ENCODE measurements at regions not wholly inside any gene's neighbourhood (a gene's known extent, or its start where the extent isn't known, plus 50 kb on each side); places are given as distances from the start of the nearest gene placed in this dataset.

GRCh38 chr2:43047187-43047780, 179.1 kb downstream of the ZFP36L2 start:
- WGBS (ENCODE audit: low lambda C conversion rate, missing lambda C conversion rate) = 75% methylated on average over 17 of the region's 17 CpGs
- TF ChIP-seq EZH2phosphoT487 (IDR thresholded peaks at IDR 0.05; ENCODE audit: low read depth, severe bottlenecking, unreplicated experiment) (no peak), CTCF (IDR thresholded peaks at IDR 0.05; ENCODE audit: poor library complexity) (no peak)
- DNase-seq (ENCODE audit: low spot score) = no peak
- peak overlapping the region; percentile 62 for H3K4me2 ChIP-seq
- H2AFZ ChIP-seq = no peak overlapping the region
- H3K27ac ChIP-seq = peak overlapping the region; percentile 91
- H3K4me3 ChIP-seq = no peak overlapping the region
- H3K27me3 ChIP-seq = no peaks in the 10 kb centered on the region
- H3K9me2 ChIP-seq (replicated peaks; ENCODE audit: insufficient read depth) = no peaks in the 10 kb centered on the region
- H3K36me3 ChIP-seq (replicated peaks; ENCODE audit: insufficient read depth, low read depth) = no peaks in the 10 kb centered on the region
- H4K20me1 ChIP-seq (ENCODE audit: insufficient read depth, poor library complexity, severe bottlenecking) = no peaks in the 10 kb centered on the region
- peaks cover 62% of the 10 kb centered on the region for H3K4me1 ChIP-seq (ENCODE audit: insufficient read depth)
- H3K9me3 ChIP-seq (ENCODE audit: low read depth) = no peaks in the 10 kb centered on the region
- H3K79me2 ChIP-seq = no peaks in the 10 kb centered on the region

DNA sequence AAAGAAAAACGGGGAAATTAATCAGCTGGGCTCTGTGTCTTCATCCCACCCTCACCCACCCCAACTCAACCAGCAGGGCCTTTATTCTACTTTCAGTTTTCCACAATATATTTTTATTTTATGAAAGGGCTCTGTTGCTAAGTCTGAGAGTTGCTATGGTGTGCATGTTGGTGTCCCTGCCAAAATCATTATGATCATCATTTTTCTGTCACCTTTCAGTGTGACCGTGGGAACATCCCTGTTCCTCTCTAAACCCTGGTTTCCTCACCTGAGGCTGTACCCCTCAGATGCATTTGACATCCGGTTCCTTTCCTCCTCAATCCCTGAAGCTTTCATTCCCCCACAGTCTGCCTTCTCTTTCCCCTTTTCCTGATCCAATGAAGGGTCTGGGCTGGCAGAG, 180.5 kb downstream of the ZFP36L2 start:
- Histone ChIP-seq H3K9me2 (replicated peaks; ENCODE audit: insufficient read depth) (no peaks in the 10 kb centered on the region), H4K20me1 (ENCODE audit: insufficient read depth, poor library complexity, severe bottlenecking) (no peaks in the 10 kb centered on the region), H3K9me3 (ENCODE audit: low read depth) (no peaks in the 10 kb centered on the region), H3K36me3 (replicated peaks; ENCODE audit: insufficient read depth, low read depth) (no peaks in the 10 kb centered on the region), H3K27ac (peak overlapping the region; percentile 91), H2AFZ (peak overlapping the region; percentile 38), H3K4me3 (no peak overlapping the region), H3K4me1 (ENCODE audit: insufficient read depth) (peaks cover 68% of the 10 kb centered on the region), H3K27me3 (no peaks in the 10 kb centered on the region), H3K4me2 (peak overlapping the region; percentile 62), H3K79me2 (no peaks in the 10 kb centered on the region)
- DNase-seq (ENCODE audit: low spot score) = no peak
- no peak for TF ChIP-seq EZH2phosphoT487 (IDR thresholded peaks at IDR 0.05; ENCODE audit: low read depth, severe bottlenecking, unreplicated experiment)
- no peak for TF ChIP-seq CTCF (IDR thresholded peaks at IDR 0.05; ENCODE audit: poor library complexity)
- WGBS (ENCODE audit: low lambda C conversion rate, missing lambda C conversion rate) = 98% methylated on average over 3 of the region's 3 CpGs

DNA sequence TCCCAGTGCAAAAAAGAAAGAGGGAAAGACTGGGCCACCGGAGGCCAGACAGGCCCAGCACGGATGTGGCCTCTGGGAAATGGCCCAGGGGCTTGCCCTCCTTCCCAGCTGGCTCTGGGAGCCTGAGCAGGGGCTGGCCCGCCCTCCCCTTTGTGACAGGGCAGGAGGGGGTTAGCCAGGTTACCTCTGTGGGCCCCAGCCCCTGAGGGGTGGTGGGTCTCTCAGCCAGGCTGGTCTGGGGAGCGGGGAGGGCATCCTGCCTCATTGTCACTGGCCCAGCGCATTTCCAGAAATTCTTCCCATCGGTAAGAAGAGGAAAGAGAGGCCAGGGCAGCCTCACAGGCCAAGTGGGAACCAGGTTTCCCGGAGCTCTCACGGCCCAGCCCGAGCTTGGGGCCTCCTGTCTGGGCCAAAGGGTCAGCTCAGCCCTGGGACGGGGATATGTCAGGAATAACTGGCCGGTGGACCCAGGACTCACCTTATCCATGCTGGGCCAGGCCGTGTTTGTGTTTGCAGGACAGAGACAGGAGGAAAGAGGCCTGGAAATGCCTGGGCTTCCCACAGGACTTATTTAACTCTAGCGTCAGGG, 182.2 kb downstream of the ZFP36L2 start:
- 79% methylated on average over 13 of the region's 13 CpGs for WGBS (ENCODE audit: low lambda C conversion rate, missing lambda C conversion rate)
- no peak for DNase-seq (ENCODE audit: low spot score)
- Histone ChIP-seq H3K79me2 (no peaks in the 10 kb centered on the region), H2AFZ (no peak overlapping the region), H3K9me2 (replicated peaks; ENCODE audit: insufficient read depth) (no peaks in the 10 kb centered on the region), H3K4me3 (no peak overlapping the region), H3K27me3 (no peaks in the 10 kb centered on the region), H3K36me3 (replicated peaks; ENCODE audit: insufficient read depth, low read depth) (no peaks in the 10 kb centered on the region), H3K4me1 (ENCODE audit: insufficient read depth) (peaks cover 74% of the 10 kb centered on the region), H3K4me2 (no peak overlapping the region), H3K9me3 (ENCODE audit: low read depth) (no peaks in the 10 kb centered on the region), H3K27ac (peak overlapping the region; percentile 97), H4K20me1 (ENCODE audit: insufficient read depth, poor library complexity, severe bottlenecking) (no peaks in the 10 kb centered on the region)
- TF ChIP-seq CTCF (IDR thresholded peaks at IDR 0.05; ENCODE audit: poor library complexity) (no peak), EZH2 (IDR thresholded peaks at IDR 0.05; ENCODE audit: borderline replicate concordance) (no peak), EZH2phosphoT487 (IDR thresholded peaks at IDR 0.05; ENCODE audit: low read depth, severe bottlenecking, unreplicated experiment) (no peak)
